ENCODE measurements at regions not wholly inside any gene's neighbourhood (a gene's known extent, or its start where the extent isn't known, plus 50 kb on each side); places are given as distances from the start of the nearest gene placed in this dataset.
A peak's percentile ranks its signal among the peaks of the same experiment; 100 is the strongest.

- DNase-seq, result no peak
Observed at GRCh38 chr16:85486256-85486915, 126.7 kb upstream of the GSE1 start.

- DNase-seq, result no peak
Observed at GRCh38 chr16:85488414-85488813, 124.7 kb upstream of the GSE1 start.

GRCh38 chr16:85490407-85491057 lies 122.6 kb upstream of the GSE1 start:
- no peak for DNase-seq

- peak; percentile 41 for DNase-seq
Observed at GRCh38 chr16:85491058-85491771, 121.9 kb upstream of the GSE1 start.

GRCh38 chr16:85491798-85492294 lies 121.3 kb upstream of the GSE1 start:
- DNase-seq, result no peak

- no peak for DNase-seq
Observed at GRCh38 chr16:85492295-85492864, 120.7 kb upstream of the GSE1 start.

- no peak for DNase-seq
Observed at GRCh38 chr16:85494315-85494714, 118.8 kb upstream of the GSE1 start.

GRCh38 chr16:85495259-85495658 lies 117.9 kb upstream of the GSE1 start:
- no peak for DNase-seq

- no peak for DNase-seq
Observed at GRCh38 chr16:85495823-85496538, 117.1 kb upstream of the GSE1 start.

- DNase-seq, result no peak
Observed at GRCh38 chr16:85497622-85498314, 115.4 kb upstream of the GSE1 start.

GRCh38 chr16:85498607-85499006 lies 114.5 kb upstream of the GSE1 start:
- no peak for DNase-seq

GRCh38 chr16:85500220-85500619 lies 112.9 kb upstream of the GSE1 start:
- no peak for DNase-seq

- no peak for DNase-seq
Observed at GRCh38 chr16:85501900-85502299, 111.2 kb upstream of the GSE1 start.

GRCh38 chr16:85502357-85502756 lies 110.8 kb upstream of the GSE1 start:
- DNase-seq, result no peak

- DNase-seq, result no peak
Observed at GRCh38 chr16:85503679-85504231, 109.4 kb upstream of the GSE1 start.

- DNase-seq, result no peak
Observed at GRCh38 chr16:85504242-85504641, 108.9 kb upstream of the GSE1 start.

- no peak for DNase-seq
Observed at GRCh38 chr16:85505794-85506634, 107.1 kb upstream of the GSE1 start.

- DNase-seq, result no peak
Observed at GRCh38 chr16:85506635-85506911, 106.5 kb upstream of the GSE1 start.

GRCh38 chr16:85507342-85507741 lies 105.8 kb upstream of the GSE1 start:
- no peak for DNase-seq

GRCh38 chr16:85508388-85508787 lies 104.7 kb upstream of the GSE1 start:
- no peak for DNase-seq

- DNase-seq, result no peak
Observed at GRCh38 chr16:85508993-85509392, 104.1 kb upstream of the GSE1 start.

All from stimulated activated CD4-positive, alpha-beta T cell treated with anti-CD3 and anti-CD28 coated beads, Interleukin-4, amount 100 ng/mL, for 1 hour (primary cell).